Ishikawa (cell line): ENCODE measurements at regions not wholly inside any gene's neighbourhood (a gene's known extent, or its start where the extent isn't known, plus 50 kb on each side); places are given as distances from the start of the nearest gene placed in this dataset.

ENCODE experiments used
- CEBPB ChIP-seq: IDR thresholded peaks from 2 replicates; pipeline ENCODE4 v1.6.1; 2012
- CREB1 ChIP-seq: IDR thresholded peaks from 2 replicates; pipeline ENCODE4 v1.6.1; 2012; ENCODE audit warnings: low read depth
- EGR1 ChIP-seq: IDR thresholded peaks from 2 replicates; pipeline ENCODE4 v1.6.1; 2012
- EP300 ChIP-seq: IDR thresholded peaks from 2 replicates; pipeline ENCODE4 v1.6.1; 2012; ENCODE audit warnings: borderline replicate concordance
- FOXM1 ChIP-seq: IDR thresholded peaks from 2 replicates; pipeline ENCODE4 v1.6.1; 2012; ENCODE audit warnings: low read depth, borderline replicate concordance
- NFIC ChIP-seq: IDR thresholded peaks from 2 replicates; pipeline ENCODE4 v1.6.1; 2012
- RAD21 ChIP-seq: IDR thresholded peaks from 2 replicates; pipeline ENCODE4 v1.6.1; 2012; ENCODE audit warnings: low read depth
- TAF1 ChIP-seq: IDR thresholded peaks from 2 replicates; pipeline ENCODE4 v1.6.1; 2012; ENCODE audit warnings: low read depth, mild to moderate bottlenecking
- TCF12 ChIP-seq: IDR thresholded peaks from 2 replicates; pipeline ENCODE4 v1.6.1; 2012; ENCODE audit warnings: low read depth
- TEAD4 ChIP-seq: IDR thresholded peaks from 2 replicates; pipeline ENCODE4 v1.6.1; 2012
- YY1 ChIP-seq: IDR thresholded peaks from 2 replicates; pipeline ENCODE4 v1.6.1; 2012; ENCODE audit warnings: low read depth
- ZBTB7A ChIP-seq: IDR thresholded peaks from 2 replicates; pipeline ENCODE4 v1.6.1; 2012; ENCODE audit warnings: low read depth
- TF ChIP-seq, protein P1 (sequence below): IDR thresholded peaks from 2 replicates; pipeline ENCODE4 v1.6.1; 2012
- TF ChIP-seq, protein P2 (sequence below): IDR thresholded peaks from 2 replicates; pipeline ENCODE4 v1.6.1; 2012

DNA sequence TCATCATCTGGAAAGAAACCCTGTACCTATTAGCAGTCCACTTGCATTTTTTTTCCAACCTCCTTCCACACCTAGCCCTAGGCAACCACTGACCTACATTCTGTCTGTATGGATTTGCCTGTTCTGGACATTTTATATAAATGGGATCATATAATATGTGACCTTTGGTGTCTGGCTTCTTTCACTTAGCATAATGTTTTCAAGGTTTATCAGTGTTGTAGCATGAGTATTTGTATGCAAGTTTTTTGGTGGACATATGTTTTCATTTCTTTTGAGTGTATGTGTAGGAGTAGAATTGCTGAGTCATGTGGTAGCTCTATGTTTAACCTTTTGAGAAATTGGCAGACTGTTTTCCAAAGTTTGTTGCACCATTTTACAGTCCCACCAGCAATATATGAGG, 198.6 kb downstream of the CEP135 start:
- no peak for TF ChIP-seq NFIC
- no peak for TF ChIP-seq YY1
- TF ChIP-seq ZBTB7A, result no peak
- TF ChIP-seq, protein P1, sequence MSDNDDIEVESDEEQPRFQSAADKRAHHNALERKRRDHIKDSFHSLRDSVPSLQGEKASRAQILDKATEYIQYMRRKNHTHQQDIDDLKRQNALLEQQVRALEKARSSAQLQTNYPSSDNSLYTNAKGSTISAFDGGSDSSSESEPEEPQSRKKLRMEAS, result no peak
- TF ChIP-seq CREB1, result no peak
- TF ChIP-seq TAF1, result no peak
- no peak for TF ChIP-seq TEAD4
- no peak for TF ChIP-seq EGR1
- no peak for TF ChIP-seq CEBPB
- no peak for TF ChIP-seq TCF12
- no peak for TF ChIP-seq EP300
- no peak for TF ChIP-seq FOXM1
- TF ChIP-seq RAD21, result no peak
- TF ChIP-seq, protein P2, sequence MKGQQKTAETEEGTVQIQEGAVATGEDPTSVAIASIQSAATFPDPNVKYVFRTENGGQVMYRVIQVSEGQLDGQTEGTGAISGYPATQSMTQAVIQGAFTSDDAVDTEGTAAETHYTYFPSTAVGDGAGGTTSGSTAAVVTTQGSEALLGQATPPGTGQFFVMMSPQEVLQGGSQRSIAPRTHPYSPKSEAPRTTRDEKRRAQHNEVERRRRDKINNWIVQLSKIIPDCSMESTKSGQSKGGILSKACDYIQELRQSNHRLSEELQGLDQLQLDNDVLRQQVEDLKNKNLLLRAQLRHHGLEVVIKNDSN, result no peak
